MM.1S (cell line): ENCODE measurements at regions not wholly inside any gene's neighbourhood (a gene's known extent, or its start where the extent isn't known, plus 50 kb on each side); places are given as distances from the start of the nearest gene placed in this dataset.

Experiments
- EZH2 ChIP-seq: fragments of 300-600 bp; sonication (generic); optimal IDR thresholded peaks from 2 replicates; pipeline ENCODE3; 2017; ENCODE audit warnings: low read depth, mild to moderate bottlenecking, antibody characterized with exemption, low read length, mixed read lengths
- EZH2phosphoT487 ChIP-seq: fragments of 300-600 bp; sonication (generic); IDR thresholded peaks from 2 replicates; pipeline ENCODE4 v1.6.1; 2018; ENCODE audit warnings: antibody characterized with exemption, low read length
- TF ChIP-seq, protein P1 (sequence below): fragments of 300-600 bp; sonication (generic); IDR thresholded peaks from 2 replicates; pipeline ENCODE4 v1.5.1; 2016; ENCODE audit warnings: antibody characterized with exemption, low read length, mixed read lengths

GRCh38 chr3:75171630-75172230 lies 492.4 kb upstream of the FRG2C start:
- TF ChIP-seq, protein P1, sequence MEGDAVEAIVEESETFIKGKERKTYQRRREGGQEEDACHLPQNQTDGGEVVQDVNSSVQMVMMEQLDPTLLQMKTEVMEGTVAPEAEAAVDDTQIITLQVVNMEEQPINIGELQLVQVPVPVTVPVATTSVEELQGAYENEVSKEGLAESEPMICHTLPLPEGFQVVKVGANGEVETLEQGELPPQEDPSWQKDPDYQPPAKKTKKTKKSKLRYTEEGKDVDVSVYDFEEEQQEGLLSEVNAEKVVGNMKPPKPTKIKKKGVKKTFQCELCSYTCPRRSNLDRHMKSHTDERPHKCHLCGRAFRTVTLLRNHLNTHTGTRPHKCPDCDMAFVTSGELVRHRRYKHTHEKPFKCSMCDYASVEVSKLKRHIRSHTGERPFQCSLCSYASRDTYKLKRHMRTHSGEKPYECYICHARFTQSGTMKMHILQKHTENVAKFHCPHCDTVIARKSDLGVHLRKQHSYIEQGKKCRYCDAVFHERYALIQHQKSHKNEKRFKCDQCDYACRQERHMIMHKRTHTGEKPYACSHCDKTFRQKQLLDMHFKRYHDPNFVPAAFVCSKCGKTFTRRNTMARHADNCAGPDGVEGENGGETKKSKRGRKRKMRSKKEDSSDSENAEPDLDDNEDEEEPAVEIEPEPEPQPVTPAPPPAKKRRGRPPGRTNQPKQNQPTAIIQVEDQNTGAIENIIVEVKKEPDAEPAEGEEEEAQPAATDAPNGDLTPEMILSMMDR = peak; percentile 58
- TF ChIP-seq EZH2 (no peak), EZH2phosphoT487 (no peak)
